PC-9 (cell line): ENCODE measurements at regions not wholly inside any gene's neighbourhood (a gene's known extent, or its start where the extent isn't known, plus 50 kb on each side); places are given as distances from the start of the nearest gene placed in this dataset.

Source experiments
- EZH2 ChIP-seq: fragments of 200-600 bp; sonication (generic); IDR thresholded peaks from 2 replicates; pipeline ENCODE4 v1.8.0; 2017; ENCODE audit warnings: antibody characterized with exemption, low read depth
- TF ChIP-seq, protein P1 (sequence below): fragments of 200-600 bp; sonication (generic); conservative IDR thresholded peaks from 2 replicates; pipeline ENCODE4 v1.6.1; 2017; ENCODE audit warnings: mixed run types, antibody characterized with exemption, mild to moderate bottlenecking, moderate library complexity

GRCh38 chr16:6250511-6250910 lies 1082.1 kb upstream of the RBFOX1 start:
- TF ChIP-seq, protein P1, sequence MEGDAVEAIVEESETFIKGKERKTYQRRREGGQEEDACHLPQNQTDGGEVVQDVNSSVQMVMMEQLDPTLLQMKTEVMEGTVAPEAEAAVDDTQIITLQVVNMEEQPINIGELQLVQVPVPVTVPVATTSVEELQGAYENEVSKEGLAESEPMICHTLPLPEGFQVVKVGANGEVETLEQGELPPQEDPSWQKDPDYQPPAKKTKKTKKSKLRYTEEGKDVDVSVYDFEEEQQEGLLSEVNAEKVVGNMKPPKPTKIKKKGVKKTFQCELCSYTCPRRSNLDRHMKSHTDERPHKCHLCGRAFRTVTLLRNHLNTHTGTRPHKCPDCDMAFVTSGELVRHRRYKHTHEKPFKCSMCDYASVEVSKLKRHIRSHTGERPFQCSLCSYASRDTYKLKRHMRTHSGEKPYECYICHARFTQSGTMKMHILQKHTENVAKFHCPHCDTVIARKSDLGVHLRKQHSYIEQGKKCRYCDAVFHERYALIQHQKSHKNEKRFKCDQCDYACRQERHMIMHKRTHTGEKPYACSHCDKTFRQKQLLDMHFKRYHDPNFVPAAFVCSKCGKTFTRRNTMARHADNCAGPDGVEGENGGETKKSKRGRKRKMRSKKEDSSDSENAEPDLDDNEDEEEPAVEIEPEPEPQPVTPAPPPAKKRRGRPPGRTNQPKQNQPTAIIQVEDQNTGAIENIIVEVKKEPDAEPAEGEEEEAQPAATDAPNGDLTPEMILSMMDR = no peak
- no peak for TF ChIP-seq EZH2
